ENCODE measurements at regions not wholly inside any gene's neighbourhood (a gene's known extent, or its start where the extent isn't known, plus 50 kb on each side); places are given as distances from the start of the nearest gene placed in this dataset.

GRCh38 chr10:33695536-33695935 lies 361.1 kb upstream of the NRP1 start (continued):
- TF ChIP-seq CHD7 (IDR thresholded peaks at IDR 0.05; ENCODE audit: insufficient replicate concordance, low read length) (no peak), TAF7 (optimal IDR thresholded peaks at IDR 0.05; ENCODE audit: borderline replicate concordance, low read depth, low read length) (no peak), MAFK (IDR thresholded peaks at IDR 0.05; ENCODE audit: low read depth, low read length) (no peak), TCF12 (IDR thresholded peaks at IDR 0.05; ENCODE audit: low read depth, low read length) (no peak), RBBP5 (IDR thresholded peaks at IDR 0.05; ENCODE audit: borderline replicate concordance, low read depth, low read length) (no peak), YY1 (IDR thresholded peaks at IDR 0.05; ENCODE audit: low read depth, low read length) (no peak), ATF3 (IDR thresholded peaks at IDR 0.05; ENCODE audit: insufficient read depth, low read depth, low read length) (no peak), TAF1 (IDR thresholded peaks at IDR 0.05; ENCODE audit: low read depth, low read length) (no peak), BCL11A (IDR thresholded peaks at IDR 0.05; ENCODE audit: low read depth in 2 of 2, low read length in 2 of 2) (no peak), JUND (IDR thresholded peaks at IDR 0.05; ENCODE audit: low read length) (no peak), TBP (IDR thresholded peaks at IDR 0.05; ENCODE audit: low read depth, low read length) (no peak), POLR2A (IDR thresholded peaks at IDR 0.05; ENCODE audit: control extremely low read depth in 1 of 2, low read depth in 2 of 2, low read length in 2 of 2) (no peak), ZNF274 (IDR thresholded peaks at IDR 0.05; ENCODE audit: borderline replicate concordance, extremely low read depth, low read length) (no peak)

Data from H1 (cell line).